ENCODE measurements at regions not wholly inside any gene's neighbourhood (a gene's known extent, or its start where the extent isn't known, plus 50 kb on each side); places are given as distances from the start of the nearest gene placed in this dataset.
"Not testable (repeated sequence)": the region's sequence is repeated elsewhere in the genome, so short reads cannot be mapped to it uniquely, and the experiment has no call there.

DNA sequence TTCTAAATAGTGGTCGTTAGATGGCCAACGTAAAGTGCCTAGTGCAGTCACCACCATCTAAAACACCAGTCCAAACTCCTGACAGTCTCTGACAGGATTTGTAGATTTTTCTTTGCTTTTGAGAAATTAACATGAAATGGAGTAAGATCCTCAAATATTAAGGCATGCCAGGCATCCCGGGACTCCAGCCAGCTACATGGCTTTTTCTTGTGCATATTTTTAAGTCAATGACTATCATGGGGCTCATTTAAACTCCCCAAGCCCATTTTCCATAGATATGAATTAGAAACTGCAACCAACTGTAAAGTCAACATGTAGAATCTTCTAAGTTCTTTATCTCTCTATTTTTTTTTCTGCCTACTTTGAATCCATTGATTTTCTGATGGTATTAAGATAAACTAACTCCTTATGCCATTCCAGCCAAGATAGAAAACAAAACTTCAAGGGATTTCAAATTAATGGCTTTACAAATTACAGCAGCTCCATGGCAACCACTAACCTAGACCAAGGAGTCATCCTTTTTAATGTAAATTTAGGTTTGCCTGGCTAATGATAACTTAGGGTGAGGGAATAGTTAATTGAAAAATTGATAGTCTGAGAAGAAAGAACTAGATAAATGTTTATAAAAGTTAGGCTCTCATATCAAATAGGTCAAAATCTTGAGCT lies 764.1 kb upstream of the NXPH2 start:
- DNase-seq (ENCODE audit: low read depth), result no peak

DNA sequence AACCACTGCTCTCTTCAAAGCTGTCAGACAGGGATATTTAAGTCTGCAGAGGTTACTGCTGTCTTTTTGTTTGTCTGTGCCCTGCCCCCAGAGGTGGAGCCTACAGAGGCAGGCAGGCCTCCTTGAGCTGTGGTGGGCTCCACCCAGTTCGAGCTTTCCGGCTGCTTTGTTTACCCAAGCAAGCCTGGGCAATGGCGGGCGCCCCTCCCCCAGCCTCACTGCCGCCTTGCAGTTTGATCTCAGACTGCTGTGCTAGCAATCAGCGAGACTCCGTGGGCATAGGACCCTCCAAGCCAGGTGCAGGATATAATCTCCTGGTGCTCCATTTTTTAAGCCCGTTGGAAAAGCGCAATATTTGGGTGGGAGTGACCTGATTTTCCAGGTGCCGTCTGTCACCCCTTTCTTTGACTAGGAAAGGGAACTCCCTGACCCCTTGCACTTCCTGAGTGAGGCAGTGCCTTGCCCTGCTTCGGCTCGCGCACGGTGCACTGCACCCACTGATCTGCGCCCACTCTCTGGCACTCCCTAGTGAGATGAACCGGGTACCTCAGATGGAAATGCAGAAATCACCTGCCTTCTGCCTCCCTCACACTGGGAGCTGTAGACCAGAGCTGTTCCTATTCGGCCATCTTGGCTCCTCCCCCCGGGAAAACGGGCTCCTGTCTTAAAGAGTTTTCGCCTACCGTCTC lies 758.3 kb upstream of the NXPH2 start:
- DNase-seq (ENCODE audit: low read depth), result not testable (repeated sequence)

DNA sequence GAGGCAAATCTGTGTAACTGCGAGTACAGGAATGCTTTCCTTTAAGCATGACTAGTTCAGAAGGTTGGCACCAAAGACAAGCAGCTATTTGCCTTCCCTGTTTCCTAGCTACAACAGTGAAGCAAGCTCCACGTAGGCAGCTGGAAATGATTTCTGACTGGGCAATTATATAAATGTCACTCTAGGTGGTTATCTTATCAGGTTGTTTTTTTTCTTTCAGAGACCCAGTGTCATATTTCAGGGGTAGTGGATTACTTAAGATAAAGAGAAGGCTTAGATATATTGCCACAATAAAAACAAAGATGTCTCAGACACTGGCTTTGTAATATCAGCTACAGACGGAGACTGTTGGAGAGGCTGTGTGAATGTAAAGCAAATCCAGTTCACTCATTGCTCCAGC lies 748.9 kb upstream of the NXPH2 start:
- no peak for DNase-seq (ENCODE audit: low read depth)

DNA sequence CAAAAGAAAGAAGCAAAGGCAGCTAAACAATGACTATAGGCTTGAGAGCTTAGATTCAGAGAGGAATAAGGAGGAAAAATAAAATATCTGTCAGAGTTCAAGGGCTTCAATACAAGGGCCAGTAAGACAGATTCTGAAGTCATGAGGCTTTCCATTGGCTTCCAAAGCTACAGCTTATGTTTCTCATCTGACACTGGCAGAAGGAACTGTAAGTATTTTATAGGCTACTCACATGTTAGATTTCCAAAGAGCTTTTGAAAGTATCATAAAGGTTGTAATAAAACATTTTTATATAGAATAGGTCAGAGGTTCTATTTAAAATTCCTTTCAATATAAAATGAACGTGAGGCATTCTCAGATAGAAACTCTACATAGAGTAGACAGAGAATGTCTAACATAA lies 746.6 kb upstream of the NXPH2 start:
- no peak for DNase-seq (ENCODE audit: low read depth)

DNA sequence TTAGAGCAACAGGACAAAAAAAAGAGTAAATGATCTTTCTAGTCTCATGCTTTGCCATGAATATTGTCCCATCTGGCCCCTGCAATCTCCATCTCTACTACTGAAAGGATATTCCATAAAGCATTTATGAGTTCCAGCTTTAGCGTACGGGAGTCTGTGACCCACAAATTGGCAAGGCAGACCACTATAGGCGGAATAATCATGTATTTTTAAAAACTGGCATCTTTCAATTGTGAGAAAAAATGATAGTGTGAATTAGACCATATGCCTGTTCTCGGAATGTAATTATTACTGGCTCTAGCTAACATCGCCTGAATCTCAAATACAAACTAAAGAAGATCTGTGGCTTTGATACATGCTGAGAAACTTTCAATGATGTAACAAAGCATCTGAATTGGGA lies 738.1 kb upstream of the NXPH2 start:
- no peak for DNase-seq (ENCODE audit: low read depth)

DNA sequence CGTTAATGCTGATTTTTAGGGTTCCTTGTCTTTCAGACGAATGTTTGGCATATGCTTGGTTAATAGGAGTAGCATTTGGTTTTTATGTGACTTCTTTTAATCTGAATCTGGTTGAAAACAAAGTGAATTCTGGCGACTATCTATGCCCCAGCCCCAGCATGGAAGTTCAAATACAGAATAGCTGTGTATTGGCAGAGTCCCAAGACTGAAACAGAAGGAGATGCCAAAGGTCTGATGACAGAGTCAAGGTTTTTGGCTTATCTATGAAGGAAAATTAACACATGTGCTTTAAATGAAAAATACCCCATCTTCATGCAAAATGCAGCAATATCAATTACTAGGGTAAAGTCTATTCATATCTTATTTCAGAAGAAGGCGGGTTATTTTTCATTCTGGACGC lies 734.8 kb upstream of the NXPH2 start:
- DNase-seq (ENCODE audit: low read depth), result no peak

DNA sequence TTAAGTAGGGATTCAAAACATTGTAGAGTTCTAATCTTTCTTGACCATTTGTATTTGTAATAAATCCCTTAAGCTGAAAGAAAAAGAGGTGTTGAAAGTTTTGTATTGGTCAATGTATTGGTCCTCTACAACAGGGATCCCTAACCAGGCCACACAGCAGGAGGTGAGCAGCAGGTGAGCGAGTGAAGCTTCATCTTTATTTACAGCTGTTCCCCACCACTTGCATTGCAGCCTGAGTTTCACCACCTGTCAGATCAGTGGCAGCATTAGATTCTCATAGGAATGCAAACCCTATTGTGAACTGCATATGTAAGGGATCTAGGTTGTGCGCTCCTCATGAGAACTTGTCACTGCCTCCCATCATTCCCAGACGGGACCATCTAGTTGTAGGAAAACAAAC lies 715.7 kb upstream of the NXPH2 start:
- no peak for DNase-seq (ENCODE audit: low read depth)

DNA sequence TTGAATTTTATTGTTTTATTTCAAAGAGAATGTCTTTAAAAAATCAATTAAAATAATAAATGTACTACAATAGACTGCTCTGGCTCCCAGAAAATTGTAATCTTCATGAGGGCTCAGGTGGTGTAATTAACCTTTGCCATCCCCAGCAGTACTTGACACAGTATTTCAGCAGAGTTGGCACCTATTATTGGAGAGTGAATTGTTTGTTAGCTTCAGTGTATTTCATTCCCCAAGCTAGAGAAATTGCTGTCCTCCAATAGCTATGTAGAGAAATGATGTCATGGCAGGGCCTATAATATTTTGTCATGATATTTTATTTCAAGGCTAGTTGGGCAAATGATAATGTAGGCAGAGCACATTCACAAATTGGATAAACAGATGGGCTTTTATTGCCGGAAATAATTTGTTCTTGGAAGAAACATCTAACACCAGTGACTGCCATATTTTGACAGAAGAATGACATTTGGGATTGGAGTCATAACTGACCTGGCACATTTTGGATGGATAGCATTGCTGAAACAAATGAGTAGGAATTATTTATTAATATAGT lies 712.0 kb upstream of the NXPH2 start:
- no peak for DNase-seq (ENCODE audit: low read depth)

DNA sequence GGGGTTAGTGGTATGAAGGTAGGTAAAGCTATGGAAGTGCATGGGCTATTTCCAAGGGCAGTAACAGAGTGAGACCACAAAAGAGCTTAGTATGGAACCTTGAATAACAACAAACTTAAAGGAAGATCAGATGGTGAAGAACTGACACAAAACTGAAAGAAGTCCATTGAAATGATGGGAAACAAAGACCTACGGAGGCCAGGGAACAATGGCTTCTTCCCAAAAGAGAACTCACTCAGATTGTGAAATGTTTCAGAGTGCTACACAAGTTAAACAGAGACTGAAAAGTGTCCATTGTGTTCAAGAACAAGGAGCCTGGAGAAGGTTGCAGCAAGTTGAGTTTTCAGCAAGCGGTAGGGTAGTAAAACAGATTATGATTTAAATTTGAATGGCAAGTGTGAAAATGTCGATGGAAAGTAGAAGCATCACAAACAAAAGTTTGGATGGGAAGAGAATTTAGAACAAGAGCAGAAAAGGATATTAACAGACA lies 700.0 kb upstream of the NXPH2 start:
- no peak for DNase-seq (ENCODE audit: low read depth)

DNA sequence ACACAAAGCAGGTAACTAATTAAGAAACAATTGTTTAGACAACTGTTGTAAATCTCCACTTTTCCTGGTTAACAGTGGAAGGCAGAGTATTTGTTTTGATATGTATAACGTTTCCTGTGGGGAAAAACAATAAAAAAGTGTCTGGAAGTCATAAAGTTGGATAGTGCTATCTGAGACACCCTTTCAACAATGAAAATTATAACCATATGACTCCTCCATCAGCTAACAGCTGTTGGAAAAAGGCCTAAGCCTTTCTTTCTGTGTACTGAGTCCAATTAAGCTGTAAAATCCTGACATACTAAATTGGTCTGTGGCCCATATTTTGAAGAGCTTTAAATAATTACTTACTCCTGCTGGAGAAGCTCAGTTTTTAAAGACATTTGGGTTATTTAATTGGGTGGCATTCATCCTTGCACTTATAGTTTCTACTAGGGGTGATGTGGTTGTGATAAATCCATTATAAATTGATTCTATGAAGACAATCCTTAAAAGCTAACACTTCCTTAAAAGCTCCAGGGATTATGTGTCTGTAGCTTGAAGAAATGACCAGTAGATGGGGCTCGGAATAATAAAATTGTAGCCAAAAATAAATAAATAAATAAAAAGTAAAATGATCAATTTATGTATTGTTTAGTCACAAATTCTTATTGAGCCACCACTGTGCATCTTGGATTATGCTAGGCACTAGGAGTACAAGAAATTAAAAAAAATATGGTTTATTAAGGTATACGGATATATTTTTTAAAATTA lies 698.1 kb upstream of the NXPH2 start:
- no peak for DNase-seq (ENCODE audit: low read depth)

DNA sequence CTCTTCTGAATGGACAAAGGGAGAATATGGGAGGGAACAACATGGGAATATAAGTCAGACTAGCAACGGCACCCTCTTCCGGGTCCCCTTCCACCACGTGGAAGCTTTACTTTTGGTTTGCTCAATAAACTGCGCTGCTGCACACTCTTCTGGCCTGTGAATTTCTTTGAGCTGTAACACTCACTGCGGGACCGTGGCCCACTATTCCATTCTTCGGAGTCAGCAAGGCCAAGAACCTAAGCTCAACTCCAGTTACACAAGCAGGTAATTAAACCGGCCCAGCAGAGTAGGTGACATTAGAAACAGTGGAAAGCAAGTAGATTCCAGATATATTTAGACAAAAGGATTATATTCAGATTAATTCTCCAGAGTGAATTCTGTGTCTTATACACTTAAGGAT lies 697.4 kb upstream of the NXPH2 start:
- no peak for DNase-seq (ENCODE audit: low read depth)

DNA sequence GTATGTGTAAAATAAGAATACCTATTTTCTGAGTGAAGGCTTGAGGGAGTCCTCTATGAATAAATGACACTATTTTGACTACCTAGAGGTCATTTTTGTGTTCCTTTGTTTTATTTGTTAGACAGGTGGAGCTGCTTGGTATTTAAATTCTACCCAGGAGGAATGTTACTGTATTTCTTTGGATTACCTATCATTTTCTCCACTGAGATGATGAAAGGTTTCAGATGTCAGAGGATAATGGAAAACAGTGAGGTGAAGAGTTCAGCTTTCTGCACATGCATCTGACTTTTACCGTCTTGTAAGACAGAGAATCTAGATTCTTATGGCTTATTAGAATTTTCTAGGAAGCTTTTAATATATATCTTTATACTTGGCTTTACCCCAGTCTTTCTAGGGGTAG lies 689.8 kb upstream of the NXPH2 start:
- DNase-seq (ENCODE audit: low read depth), result no peak

DNA sequence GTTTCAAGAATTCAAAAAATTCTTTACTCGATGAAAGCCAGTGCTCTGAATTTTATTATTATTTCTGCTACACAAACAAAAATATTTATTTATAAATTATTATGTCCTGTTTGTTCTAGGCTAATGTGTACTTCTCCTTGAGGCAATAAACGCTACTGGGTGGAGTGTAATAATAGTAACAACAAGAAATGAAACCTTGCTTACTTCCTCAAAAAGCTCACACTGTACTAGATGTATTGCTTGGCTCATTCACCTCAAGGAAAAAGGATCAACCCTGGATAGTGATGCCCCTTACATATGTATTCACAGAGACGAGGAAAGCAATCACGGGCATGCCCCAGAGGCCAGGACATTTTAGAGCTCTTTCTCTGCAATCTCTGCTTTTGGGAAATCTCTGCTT lies 685.6 kb upstream of the NXPH2 start:
- DNase-seq (ENCODE audit: low read depth), result no peak

DNA sequence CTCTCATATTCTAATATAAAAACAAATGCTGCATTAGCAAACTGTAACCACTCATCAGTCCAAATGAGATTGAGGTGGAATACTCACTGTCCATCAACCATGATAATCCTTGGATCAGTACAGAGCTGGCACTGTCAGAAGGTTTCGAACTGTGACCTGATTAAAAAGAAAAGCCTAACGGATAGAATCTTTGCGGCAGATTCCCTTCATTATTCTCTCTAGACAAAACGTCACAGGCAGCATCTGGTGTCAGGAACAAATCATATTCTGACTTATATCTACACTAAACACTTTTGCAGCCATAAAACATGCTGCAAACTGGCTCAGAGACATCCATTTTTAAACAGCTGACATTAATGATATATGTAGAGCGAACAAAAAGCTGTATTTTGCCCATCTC lies 677.7 kb upstream of the NXPH2 start:
- no peak for DNase-seq (ENCODE audit: low read depth)

DNA sequence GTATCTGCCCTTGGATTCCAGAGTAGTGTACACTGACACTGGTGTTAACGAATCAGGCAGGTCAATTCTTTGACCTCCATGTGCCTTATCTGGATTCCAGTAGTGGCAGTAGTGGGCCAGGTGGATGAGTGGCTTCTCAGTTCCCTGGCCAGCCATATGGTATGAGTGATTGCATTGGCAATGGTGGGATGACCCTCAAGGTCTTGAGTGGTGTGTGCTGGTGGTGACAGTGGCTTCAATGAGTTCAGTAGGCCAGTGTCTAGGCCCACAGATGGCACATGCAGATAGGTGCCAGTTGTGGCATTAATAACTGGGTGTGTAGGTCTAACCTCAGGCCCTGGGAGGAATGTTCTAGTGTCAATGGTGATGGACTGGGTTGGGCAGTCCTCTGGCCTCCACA lies 674.1 kb upstream of the NXPH2 start:
- DNase-seq (ENCODE audit: low read depth), result no peak

DNA sequence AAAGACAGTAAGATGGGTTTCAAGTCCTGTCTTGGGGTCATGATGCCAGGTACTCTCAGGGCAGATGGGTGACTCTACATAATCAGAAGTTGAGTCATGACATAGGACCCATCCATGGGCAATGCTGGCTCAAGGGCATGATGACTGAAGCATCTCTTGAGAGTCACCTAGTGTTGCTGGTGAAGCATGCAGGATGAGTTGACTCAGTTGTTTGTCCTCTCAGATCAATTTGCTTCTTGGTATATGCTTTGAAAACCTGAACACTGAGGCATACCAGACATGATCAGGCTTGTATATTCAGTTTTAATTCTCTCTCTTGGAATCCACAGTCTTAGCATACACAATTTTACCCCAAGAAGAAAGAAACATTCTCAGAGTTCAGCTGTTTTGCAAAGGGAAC lies 658.9 kb upstream of the NXPH2 start:
- DNase-seq (ENCODE audit: low read depth), result no peak

DNA sequence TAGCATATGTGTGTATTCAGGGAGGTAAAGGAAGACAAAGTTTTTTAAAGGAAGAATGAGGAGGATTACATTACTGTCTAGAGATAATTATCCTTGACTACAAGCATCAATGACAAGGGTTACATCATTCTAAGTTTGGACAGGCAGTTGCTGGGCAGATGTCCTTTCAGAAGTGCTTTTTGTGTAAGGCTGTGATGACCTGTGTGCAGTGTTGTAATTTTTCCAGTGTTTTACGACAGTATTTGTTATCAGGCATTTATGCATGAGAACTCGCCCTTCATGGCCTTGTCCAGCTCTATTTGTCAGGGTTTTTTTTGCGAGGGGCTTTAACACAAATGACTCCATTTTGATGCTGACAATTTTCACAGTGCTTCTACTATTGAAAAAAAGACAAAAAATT lies 658.3 kb upstream of the NXPH2 start:
- DNase-seq (ENCODE audit: low read depth), result no peak

DNA sequence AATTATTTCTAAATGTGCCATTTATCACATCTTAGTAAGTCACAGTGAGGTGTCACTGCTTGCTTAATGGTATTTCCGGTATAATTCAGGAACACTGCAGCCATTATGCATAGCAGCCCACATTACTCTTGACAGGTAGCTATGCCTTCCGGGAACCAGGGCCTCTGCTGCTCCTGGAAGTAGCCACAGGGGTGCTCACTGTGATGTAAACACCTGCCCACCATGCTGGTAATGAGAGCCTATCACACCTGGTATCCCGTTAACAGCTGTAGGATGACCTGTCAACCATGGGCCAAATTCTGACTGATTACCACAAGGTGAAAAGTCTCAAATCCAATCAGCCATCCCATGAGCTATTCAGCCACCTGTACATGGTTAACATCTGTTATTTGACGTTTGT lies 647.0 kb upstream of the NXPH2 start:
- DNase-seq (ENCODE audit: low read depth), result no peak

DNA sequence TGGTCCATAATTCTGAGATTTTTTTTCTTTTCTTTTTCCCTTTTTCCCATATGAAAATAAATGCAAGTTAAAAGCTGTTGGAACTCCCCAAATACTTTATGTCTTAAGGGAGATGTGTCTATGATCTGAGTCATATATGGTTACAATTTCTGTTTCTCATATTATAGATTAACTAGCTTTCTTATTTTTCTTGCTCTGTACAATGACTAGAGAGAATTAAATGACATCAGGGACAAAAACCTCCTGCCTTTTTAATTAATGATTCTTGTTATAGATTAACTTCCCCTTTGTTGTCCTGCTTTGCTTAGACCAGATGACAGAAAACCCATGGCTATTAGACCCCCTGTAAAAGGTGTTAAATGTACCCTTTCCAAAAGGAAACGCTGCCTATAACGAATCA lies 643.9 kb upstream of the NXPH2 start:
- DNase-seq (ENCODE audit: low read depth), result no peak

DNA sequence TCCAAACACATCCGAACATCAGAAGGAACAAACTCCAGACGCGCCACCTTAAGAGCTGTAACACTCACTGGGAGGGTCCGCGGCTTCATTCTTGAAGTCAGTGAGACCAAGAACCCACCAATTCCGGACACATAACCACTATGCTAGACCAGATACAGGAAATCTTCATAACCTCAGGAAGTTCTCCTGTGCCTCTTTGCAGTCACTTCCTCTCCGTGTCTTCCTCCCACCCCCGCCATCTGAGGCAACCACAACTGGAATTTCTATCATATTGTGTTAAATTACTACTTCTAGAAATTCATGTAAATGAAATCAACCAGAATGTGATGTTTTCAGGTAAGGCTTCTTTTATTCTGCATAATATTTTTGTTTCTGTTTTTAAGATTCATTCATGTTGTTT lies 631.0 kb upstream of the NXPH2 start:
- no peak for DNase-seq (ENCODE audit: low read depth)

DNA sequence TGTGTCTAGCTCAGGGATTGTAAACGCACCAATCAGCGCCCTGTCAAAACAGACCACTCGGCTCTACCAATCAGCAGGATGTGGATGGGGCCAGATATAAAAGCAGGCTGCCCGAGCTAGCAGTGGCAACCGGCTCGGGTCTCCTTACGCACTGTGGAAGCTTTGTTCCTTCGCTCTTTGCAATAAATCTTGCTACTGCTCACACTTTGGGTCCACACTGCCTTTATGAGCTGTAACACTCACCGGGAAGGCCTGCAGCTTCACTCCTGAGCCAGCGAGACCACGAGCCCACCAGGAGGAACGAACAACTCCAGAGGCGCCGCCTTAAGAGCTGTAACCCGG lies 630.6 kb upstream of the NXPH2 start:
- DNase-seq (ENCODE audit: low read depth), result not testable (repeated sequence)

DNA sequence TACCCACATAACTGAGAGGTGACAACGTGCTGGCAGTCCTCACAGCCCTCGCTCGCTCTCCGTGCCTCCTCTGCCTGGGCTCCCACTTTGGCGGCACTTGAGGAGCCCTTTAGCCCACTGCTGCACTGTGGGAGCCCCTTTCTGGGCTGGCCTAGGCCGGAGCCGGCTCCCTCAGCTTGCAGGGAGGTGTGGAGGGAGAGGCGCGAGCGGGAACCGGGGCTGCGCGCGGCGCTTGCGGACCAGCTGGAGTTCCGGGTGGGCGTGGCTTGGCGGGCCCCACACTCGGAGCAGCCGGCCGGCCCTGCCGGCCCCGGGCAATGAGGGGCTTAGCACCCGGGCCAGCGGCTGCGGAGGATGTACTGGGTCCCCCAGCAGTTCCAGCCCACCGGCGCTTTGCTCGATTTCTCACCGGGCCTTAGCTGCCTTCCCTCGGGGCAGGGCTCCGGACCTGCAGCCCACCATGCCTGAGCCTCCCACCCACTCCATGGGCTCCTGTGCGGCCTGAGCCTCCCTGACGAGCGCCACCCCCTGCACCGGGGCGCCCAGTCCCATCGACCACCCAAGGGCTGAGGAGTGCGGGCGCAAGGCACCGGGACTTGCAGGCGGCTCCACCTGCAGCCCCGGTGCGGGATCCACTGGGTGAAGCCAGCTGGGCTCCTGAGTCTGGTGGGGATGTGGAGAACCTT lies 630.1 kb upstream of the NXPH2 start:
- not testable (repeated sequence) for DNase-seq (ENCODE audit: low read depth)

DNA sequence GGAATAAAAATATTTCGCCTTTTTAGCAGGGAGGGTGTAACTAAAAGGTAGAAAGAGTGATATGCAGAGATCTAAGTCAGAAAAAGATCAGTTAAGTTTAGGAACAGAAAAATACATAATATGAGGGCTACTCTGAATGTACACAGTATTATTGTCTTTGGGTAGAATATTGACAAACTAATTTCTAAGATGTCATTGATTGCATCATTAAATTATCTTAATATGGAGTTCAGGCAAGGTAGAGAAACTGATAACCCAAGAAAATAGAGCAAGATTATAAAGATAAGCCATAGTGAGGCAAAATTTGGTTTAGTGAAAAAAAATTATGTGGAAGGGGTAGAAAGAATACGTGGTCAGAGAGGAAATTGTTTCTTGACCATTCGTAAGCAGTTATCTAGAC lies 629.0 kb upstream of the NXPH2 start:
- no peak for DNase-seq (ENCODE audit: low read depth)
